Heart right ventricle (tissue), 16 donors: ENCODE measurements at regions not wholly inside any gene's neighbourhood (a gene's known extent, or its start where the extent isn't known, plus 50 kb on each side); places are given as distances from the start of the nearest gene placed in this dataset.
A peak's percentile ranks its signal among the peaks of the same experiment; 100 is the strongest.

ENCODE experiments used
- ATAC-seq, 8 donors: fragments of 200-7000 bp; cut with Tn5 transposase; one replicate each; pipeline ENCODE4 v1.9.1; 2020; ENCODE audit warnings: mild to moderate bottlenecking in 8 of 8, moderate library complexity in 8 of 8, moderate number of reproducible peaks in 1 of 8
- DNase-seq, 2 donors: peaks; one replicate each; pipeline ENCODE4 v3.0.0-alpha.2; 2020
- H3K27ac ChIP-seq, 10 donors: fragments of 200-600 bp; sonication (generic) in 2 of 10; one replicate each; pipeline versions ENCODE4 v1.5.0 to v1.8.0; 2020 to 2022; ENCODE audit warnings: mild to moderate bottlenecking in 3 of 10
- H3K27me3 ChIP-seq, 7 donors: fragments of 200-600 bp; one replicate each; pipeline ENCODE4 v1.8.0; 2021 to 2022; ENCODE audit warnings: mild to moderate bottlenecking in 2 of 7
- H3K36me3 ChIP-seq, 9 donors: fragments of 200-600 bp; sonication (generic) in 1 of 9; one replicate each; pipeline versions ENCODE4 v1.5.0 to v1.8.0; 2020 to 2022; ENCODE audit warnings: mild to moderate bottlenecking in 2 of 9
- H3K4me1 ChIP-seq, 9 donors: fragments of 200-600 bp; sonication (generic) in 1 of 9; one replicate each; pipeline versions ENCODE4 v1.5.0 to v1.8.0; 2020 to 2022; ENCODE audit warnings: mild to moderate bottlenecking in 4 of 9
- H3K4me3 ChIP-seq, 10 donors: fragments of 200-600 bp; sonication (generic) in 2 of 10; one replicate each; pipeline versions ENCODE4 v1.5.0 to v1.8.0; 2020 to 2022; ENCODE audit warnings: mild to moderate bottlenecking in 7 of 10, moderate library complexity in 2 of 10
- H3K9me3 ChIP-seq, 11 donors: fragments of 200-600 bp in 10 of 11; sonication (generic) in 2 of 11; one replicate each; pipeline versions ENCODE4 v1.5.0 to v1.8.0; 2013 to 2022; ENCODE audit warnings: mild to moderate bottlenecking in 2 of 11, control low read depth in 1 of 11, moderate library complexity in 1 of 11
- WGBS, 2 donors: extraction: QIAGEN DNeasy Blood & Tissue Kit; methylation state at CpG; one replicate each; pipeline ENCODE4 v1.1.7; 2013; ENCODE audit warnings: inconsistent platforms in 1 of 2; 5-methylcytosine and 5-hydroxymethylcytosine counted together
- intact Hi-C, 10 donors: fragments of 100-400 bp; cut with DNase I; formaldehyde crosslinking; loops; one replicate each; pipeline versions ENCODE4 v1.11.1 to v1.14.2; 2022
- TF ChIP-seq, protein P1 (sequence below), 9 donors: fragments of 200-600 bp; sonication (generic) in 2 of 9; IDR thresholded peaks; one replicate each; pipeline versions ENCODE4 v1.5.0 to v1.8.0; 2021 to 2022; ENCODE audit warnings: antibody characterized with exemption in 9 of 9, mild to moderate bottlenecking in 5 of 9, moderate library complexity in 1 of 9
- donor health status: Arrhythmogenic right ventricular cardiomyopathy.
- donor health status: ischemic (EF 13 %, LVEDD 7.1; RV severe dilation, severe dysfunction).
- donor health status: healthy with polysubstance abuse.
- donor health status: DM: no; HTN: yes; CAD: no.
- donor health status: DM: no; HTN: no; CAD: no.
- donor health status: ischemic (EF 25% LVEDD 6.9; RV normal size, moderate dysfunction).
- donor health status: ischemic (EF 25% LVEDD 5.7; RV mildly dilated, moderate dysfunction).
- donor health status: healthy.
- donor health status: DM: yes; HTN: yes; CAD: no.
- donor health status: Ischemic cardiomyopathy.
- donor health status: ischemic (EF 35%, LVEDD 5.7; RV mildly dilated, moderate dysfunction).
- donor health status: nonischemic (EF 11% LVEDD 7.7; RV severe dilation, severe dysfunction).
- donor health status: DM: yes; HTN: yes; CAD: no.
- donor health status: PGD.
- donor health status: ischemic (EF 29% LVEDD 5.4; RV normal size, mild dysfunction).
- donor health status: nonischemic (EF 23%, LVEDD 6.1; RV moderate dilation, normal function).

DNA sequence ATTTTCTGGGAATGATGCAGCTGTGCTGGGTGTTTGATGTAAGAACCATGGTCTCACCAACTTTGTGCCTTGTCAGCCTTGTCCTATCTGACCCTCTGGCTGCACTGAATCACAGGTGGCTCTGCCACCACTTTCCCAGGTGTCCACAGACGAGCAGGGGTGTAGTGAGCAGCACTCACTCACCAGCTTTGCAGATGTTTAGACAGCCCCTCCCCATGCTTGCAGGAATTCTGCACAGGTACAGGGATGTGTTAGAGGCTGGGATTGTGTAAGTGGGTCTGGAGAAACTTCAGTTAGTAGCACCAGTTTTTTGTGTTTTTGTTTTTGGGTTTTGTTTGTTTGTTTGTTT is 88.2 kb upstream of the NAA20 start:
- ATAC-seq: no peak
- H3K4me1 ChIP-seq: peaks cover 3 to 92% (median 66%) of the 10 kb centered on the region in 9 donors
- TF ChIP-seq, protein P1, sequence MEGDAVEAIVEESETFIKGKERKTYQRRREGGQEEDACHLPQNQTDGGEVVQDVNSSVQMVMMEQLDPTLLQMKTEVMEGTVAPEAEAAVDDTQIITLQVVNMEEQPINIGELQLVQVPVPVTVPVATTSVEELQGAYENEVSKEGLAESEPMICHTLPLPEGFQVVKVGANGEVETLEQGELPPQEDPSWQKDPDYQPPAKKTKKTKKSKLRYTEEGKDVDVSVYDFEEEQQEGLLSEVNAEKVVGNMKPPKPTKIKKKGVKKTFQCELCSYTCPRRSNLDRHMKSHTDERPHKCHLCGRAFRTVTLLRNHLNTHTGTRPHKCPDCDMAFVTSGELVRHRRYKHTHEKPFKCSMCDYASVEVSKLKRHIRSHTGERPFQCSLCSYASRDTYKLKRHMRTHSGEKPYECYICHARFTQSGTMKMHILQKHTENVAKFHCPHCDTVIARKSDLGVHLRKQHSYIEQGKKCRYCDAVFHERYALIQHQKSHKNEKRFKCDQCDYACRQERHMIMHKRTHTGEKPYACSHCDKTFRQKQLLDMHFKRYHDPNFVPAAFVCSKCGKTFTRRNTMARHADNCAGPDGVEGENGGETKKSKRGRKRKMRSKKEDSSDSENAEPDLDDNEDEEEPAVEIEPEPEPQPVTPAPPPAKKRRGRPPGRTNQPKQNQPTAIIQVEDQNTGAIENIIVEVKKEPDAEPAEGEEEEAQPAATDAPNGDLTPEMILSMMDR (IDR thresholded peaks at IDR 0.05): no peak
- H3K4me3 ChIP-seq: no peak overlapping the region
- no peaks in the 10 kb centered on the region for H3K9me3 ChIP-seq
- peak overlapping the region in 4 of 10 donors; percentile 4 to 89 (median 20) for H3K27ac ChIP-seq
- DNase-seq: no peak
- H3K36me3 ChIP-seq: no peaks in the 10 kb centered on the region
- 92% methylated on average over 1 of the region's 1 CpG for WGBS, 2 donors
- no peaks in the 10 kb centered on the region for H3K27me3 ChIP-seq
- intact Hi-C loops: loop anchor here in 1 of 10 donors (10.0 kb wide), 1 partner anchor 46 kb away; no protein-coding TSS in a partner anchor

- H3K27me3 ChIP-seq: no peaks in the 10 kb centered on the region
- H3K4me3 ChIP-seq: no peak overlapping the region
- peaks cover 3 to 98% (median 72%) of the 10 kb centered on the region in 9 donors for H3K4me1 ChIP-seq
- H3K9me3 ChIP-seq: no peaks in the 10 kb centered on the region
- DNase-seq (no peak), ATAC-seq (no peak)
- 70 to 79% methylated on average over 7 of the region's 7 CpGs for WGBS, 2 donors
- no peaks in the 10 kb centered on the region for H3K36me3 ChIP-seq
- intact Hi-C loops: loop anchor here in 3 of 10 donors (5.0 to 10.0 kb wide), 3 partner anchors 43 to 63 kb away; no protein-coding TSS in a partner anchor
- TF ChIP-seq, protein P1 (IDR thresholded peaks at IDR 0.05): no peak
- H3K27ac ChIP-seq: peak overlapping the region in 6 of 10 donors; percentile 1 to 89 (median 14)
Observed at GRCh38 chr20:19929481-19930145, 87.5 kb upstream of the NAA20 start.

GRCh38 chr20:19930426-19930825 is 86.7 kb upstream of the NAA20 start:
- intact Hi-C loops: loop anchor here in 2 of 10 donors (5.0 kb wide), 2 partner anchors 42 to 62 kb away; no protein-coding TSS in a partner anchor
- WGBS, 2 donors: 64 to 71% methylated on average over 5 of the region's 5 CpGs
- H3K4me3 ChIP-seq: no peak overlapping the region

DNA sequence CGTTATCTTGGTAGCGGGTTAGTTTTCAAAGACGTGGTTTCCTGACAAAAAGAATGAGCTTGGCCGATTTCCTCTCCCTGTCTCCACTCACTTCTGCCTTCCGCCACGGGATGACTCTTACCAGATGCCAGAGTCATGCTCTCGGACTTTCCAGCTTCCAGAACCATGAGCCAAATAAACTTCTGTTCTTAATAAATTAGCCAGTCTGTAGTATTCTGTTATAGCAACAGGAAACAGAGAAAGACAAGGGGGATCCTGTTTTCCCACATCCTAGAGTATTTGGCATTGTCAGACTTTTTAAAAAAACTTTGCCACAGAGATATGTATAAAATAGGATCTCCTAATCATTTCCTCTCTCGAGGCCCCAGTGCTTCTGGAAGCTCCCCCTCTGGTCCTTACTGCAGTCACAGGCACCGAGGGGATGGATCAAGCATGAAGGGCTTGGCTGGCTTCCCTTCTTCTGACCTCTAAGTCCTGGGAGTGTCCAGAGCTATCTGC is 84.9 kb upstream of the NAA20 start:
- peak; percentile 55 to 69 (median 62) for ATAC-seq
- Histone ChIP-seq H3K9me3 (no peaks in the 10 kb centered on the region), H3K36me3 (peaks cover 0 to 22% (median 13%) of the 10 kb centered on the region in 9 donors), H3K27me3 (no peaks in the 10 kb centered on the region), H3K27ac (peak overlapping the region in 9 of 10 donors; percentile 60 to 89 (median 75)), H3K4me3 (no peak overlapping the region), H3K4me1 (peaks cover 3 to 100% (median 88%) of the 10 kb centered on the region in 9 donors)
- intact Hi-C loops: loop anchor here in 2 of 10 donors (5.0 kb wide), 2 partner anchors 40 to 60 kb away; no protein-coding TSS in a partner anchor
- TF ChIP-seq, protein P1 (IDR thresholded peaks at IDR 0.05): peak in 2 of 9 donors; percentile 5 to 11
- DNase-seq: peak in 1 of 2 donors; percentile 71
- WGBS, 2 donors: 3 to 5% methylated on average over 9 of the region's 9 CpGs

More at GRCh38 chr20:19930426-19930825, 86.7 kb upstream of the NAA20 start:
- DNase-seq: no peak
- H3K27ac ChIP-seq: peak overlapping the region in 6 of 10 donors; percentile 2 to 89 (median 14)
- peaks cover 0 to 4% (median 0%) of the 10 kb centered on the region in 9 donors for H3K36me3 ChIP-seq
- H3K9me3 ChIP-seq: no peaks in the 10 kb centered on the region
- ATAC-seq: no peak
- H3K4me1 ChIP-seq: peaks cover 3 to 100% (median 81%) of the 10 kb centered on the region in 9 donors
- TF ChIP-seq, protein P1 (IDR thresholded peaks at IDR 0.05): no peak
- H3K27me3 ChIP-seq: no peaks in the 10 kb centered on the region
